Glutamatergic neuron (in vitro differentiated cells): ENCODE measurements at regions not wholly inside any gene's neighbourhood (a gene's known extent, or its start where the extent isn't known, plus 50 kb on each side); places are given as distances from the start of the nearest gene placed in this dataset.
"Not testable (repeated sequence)": the region's sequence is repeated elsewhere in the genome, so short reads cannot be mapped to it uniquely, and the experiment has no call there.

Experiments used
- DNase-seq: peaks from one replicate; pipeline ENCODE4 v3.0.0; 2022
- H3K27ac Mint-ChIP-seq: one replicate; pipeline ENCODE4 v1.8.0; 2020; ENCODE audit warnings: mild to moderate bottlenecking, mixed read lengths, inconsistent platforms; ENCODE audit not compliant: unreplicated experiment
- H3K27me3 Mint-ChIP-seq: one replicate; pipeline ENCODE4 v1.8.0; 2020; ENCODE audit warnings: mild to moderate bottlenecking, moderate library complexity, mixed read lengths, inconsistent platforms; ENCODE audit not compliant: unreplicated experiment
- H3K36me3 Mint-ChIP-seq: one replicate; pipeline ENCODE4 v1.8.0; 2020; ENCODE audit warnings: mild to moderate bottlenecking, mixed read lengths, inconsistent platforms; ENCODE audit not compliant: unreplicated experiment
- H3K4me1 Mint-ChIP-seq: one replicate; pipeline ENCODE4 v1.8.0; 2020; ENCODE audit warnings: mild to moderate bottlenecking, low read depth, mixed read lengths, inconsistent platforms; ENCODE audit not compliant: unreplicated experiment
- H3K4me3 Mint-ChIP-seq: one replicate; pipeline ENCODE4 v1.8.0; 2020; ENCODE audit warnings: mild to moderate bottlenecking, mixed read lengths, inconsistent platforms; ENCODE audit not compliant: unreplicated experiment
- H3K9me3 Mint-ChIP-seq: one replicate; pipeline ENCODE4 v1.8.0; 2020; ENCODE audit warnings: mild to moderate bottlenecking, moderate library complexity, mixed read lengths, inconsistent platforms; ENCODE audit not compliant: unreplicated experiment
- CTCF ChIP-seq: fragments of 200-600 bp; sonication (generic); IDR thresholded peaks from one replicate; pipeline ENCODE4 v1.5.0; 2021; ENCODE audit not compliant: partially characterized antibody, unreplicated experiment

GRCh38 chr3:125684199-125684598, 88.9 kb upstream of the OSBPL11 start:
- Mint-ChIP-seq H3K9me3 (no peaks in the 10 kb centered on the region), H3K4me1 (no peaks in the 10 kb centered on the region), H3K27ac (no peak overlapping the region), H3K4me3 (no peak overlapping the region), H3K27me3 (no peaks in the 10 kb centered on the region), H3K36me3 (no peaks in the 10 kb centered on the region)
- peak; percentile 69 for DNase-seq
- TF ChIP-seq CTCF = peak; percentile 25

- DNase-seq, H3K27ac Mint-ChIP-seq, H3K4me3 Mint-ChIP-seq, H3K27me3 Mint-ChIP-seq, H3K9me3 Mint-ChIP-seq, H3K36me3 Mint-ChIP-seq, H3K4me1 Mint-ChIP-seq: not testable (repeated sequence)
Measured at GRCh38 chr3:125685741-125686140, 90.4 kb upstream of the OSBPL11 start.

- H3K27ac Mint-ChIP-seq = no peak overlapping the region
- no peaks in the 10 kb centered on the region for H3K36me3 Mint-ChIP-seq
- no peak for TF ChIP-seq CTCF
- no peak for DNase-seq
- H3K4me3 Mint-ChIP-seq = no peak overlapping the region
- peaks cover 2% of the 10 kb centered on the region for H3K9me3 Mint-ChIP-seq
- H3K4me1 Mint-ChIP-seq = no peaks in the 10 kb centered on the region
- H3K27me3 Mint-ChIP-seq = no peaks in the 10 kb centered on the region
Measured at GRCh38 chr3:125692361-125692760, 97.1 kb upstream of the OSBPL11 start.

GRCh38 chr3:125693887-125694286, 98.6 kb upstream of the OSBPL11 start:
- DNase-seq = no peak
- H3K4me1 Mint-ChIP-seq = no peaks in the 10 kb centered on the region
- no peak overlapping the region for H3K4me3 Mint-ChIP-seq
- no peaks in the 10 kb centered on the region for H3K27me3 Mint-ChIP-seq
- no peak overlapping the region for H3K27ac Mint-ChIP-seq
- H3K36me3 Mint-ChIP-seq = no peaks in the 10 kb centered on the region
- TF ChIP-seq CTCF = no peak
- H3K9me3 Mint-ChIP-seq = peaks cover 2% of the 10 kb centered on the region

- no peaks in the 10 kb centered on the region for H3K27me3 Mint-ChIP-seq
- TF ChIP-seq CTCF = no peak
- DNase-seq = no peak
- H3K4me3 Mint-ChIP-seq = no peak overlapping the region
- no peaks in the 10 kb centered on the region for H3K4me1 Mint-ChIP-seq
- peaks cover 2% of the 10 kb centered on the region for H3K9me3 Mint-ChIP-seq
- no peak overlapping the region for H3K27ac Mint-ChIP-seq
- no peaks in the 10 kb centered on the region for H3K36me3 Mint-ChIP-seq
Measured at GRCh38 chr3:125694761-125695294, 99.5 kb upstream of the OSBPL11 start.
